DND-41 (cell line): ENCODE measurements at regions not wholly inside any gene's neighbourhood (a gene's known extent, or its start where the extent isn't known, plus 50 kb on each side); places are given as distances from the start of the nearest gene placed in this dataset.

Source experiments
- EZH2 ChIP-seq: IDR thresholded peaks from 3 replicates; pipeline ENCODE4 v1.6.1; 2012; ENCODE audit warnings: borderline replicate concordance, low read depth, mild to moderate bottlenecking, moderate library complexity, low read length, inconsistent platforms; ENCODE audit not compliant: severe bottlenecking
- TF ChIP-seq, protein P1 (sequence below): IDR thresholded peaks from 2 replicates; pipeline ENCODE4 v1.5.1; 2012; ENCODE audit warnings: borderline replicate concordance, low read length, moderate library complexity, mild to moderate bottlenecking; ENCODE audit not compliant: poor library complexity, severe bottlenecking; ENCODE audit errors: extremely low read depth

GRCh38 chr1:234912548-234913277, 215.9 kb downstream of the TOMM20 start:
- TF ChIP-seq, protein P1, sequence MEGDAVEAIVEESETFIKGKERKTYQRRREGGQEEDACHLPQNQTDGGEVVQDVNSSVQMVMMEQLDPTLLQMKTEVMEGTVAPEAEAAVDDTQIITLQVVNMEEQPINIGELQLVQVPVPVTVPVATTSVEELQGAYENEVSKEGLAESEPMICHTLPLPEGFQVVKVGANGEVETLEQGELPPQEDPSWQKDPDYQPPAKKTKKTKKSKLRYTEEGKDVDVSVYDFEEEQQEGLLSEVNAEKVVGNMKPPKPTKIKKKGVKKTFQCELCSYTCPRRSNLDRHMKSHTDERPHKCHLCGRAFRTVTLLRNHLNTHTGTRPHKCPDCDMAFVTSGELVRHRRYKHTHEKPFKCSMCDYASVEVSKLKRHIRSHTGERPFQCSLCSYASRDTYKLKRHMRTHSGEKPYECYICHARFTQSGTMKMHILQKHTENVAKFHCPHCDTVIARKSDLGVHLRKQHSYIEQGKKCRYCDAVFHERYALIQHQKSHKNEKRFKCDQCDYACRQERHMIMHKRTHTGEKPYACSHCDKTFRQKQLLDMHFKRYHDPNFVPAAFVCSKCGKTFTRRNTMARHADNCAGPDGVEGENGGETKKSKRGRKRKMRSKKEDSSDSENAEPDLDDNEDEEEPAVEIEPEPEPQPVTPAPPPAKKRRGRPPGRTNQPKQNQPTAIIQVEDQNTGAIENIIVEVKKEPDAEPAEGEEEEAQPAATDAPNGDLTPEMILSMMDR, result no peak
- TF ChIP-seq EZH2, result no peak
